ENCODE measurements at regions not wholly inside any gene's neighbourhood (a gene's known extent, or its start where the extent isn't known, plus 50 kb on each side); places are given as distances from the start of the nearest gene placed in this dataset.

GRCh38 chr4:4666693-4667621, 125.1 kb upstream of the STX18 start:
- no peaks in the 10 kb centered on the region for H4K20me1 ChIP-seq (replicated peaks; ENCODE audit: control insufficient read depth, extremely low read depth, insufficient read depth, low read length)
- dilution Hi-C loops (cut with MboI; ENCODE audit: extremely low pct_ligation_motif_present, low sequenced_read_pairs), result no loop called here
- TF ChIP-seq JUN (IDR thresholded peaks at IDR 0.05; ENCODE audit: borderline replicate concordance, insufficient read depth, insufficient read length, low read depth) (no peak), POLR2AphosphoS5 (IDR thresholded peaks at IDR 0.05; ENCODE audit: insufficient read depth, low read depth, low read length) (no peak), MAX (IDR thresholded peaks at IDR 0.05; ENCODE audit: insufficient read depth, insufficient read length) (no peak), FOS (IDR thresholded peaks at IDR 0.05; ENCODE audit: borderline replicate concordance, insufficient read depth, low read length) (no peak), POLR2A (IDR thresholded peaks at IDR 0.05; ENCODE audit: low read depth, low read length) (no peak), GATA2 (IDR thresholded peaks at IDR 0.05; ENCODE audit: insufficient read depth, insufficient read length, low read depth, low read length) (no peak), CTCF (IDR thresholded peaks at IDR 0.05; ENCODE audit: extremely low read depth in 1 of 2, insufficient read depth in 1 of 2, low read depth in 1 of 2, low read length in 2 of 2) (no peak), EZH2 (IDR thresholded peaks at IDR 0.05; ENCODE audit: borderline replicate concordance, low read depth, low read length, severe bottlenecking) (no peak), MYC (IDR thresholded peaks at IDR 0.05; ENCODE audit: low read depth, low read length) (no peak)
- no peaks in the 10 kb centered on the region for H3K9me1 ChIP-seq (replicated peaks; ENCODE audit: control insufficient read depth, extremely low read depth, insufficient read depth, low read length)
- intact Hi-C loops (cut with micrococcal nuclease), result loop anchor here (10.0 kb wide), 1 partner anchor 198 kb away; no protein-coding TSS in a partner anchor
- no peaks in the 10 kb centered on the region for H3K4me1 ChIP-seq (ENCODE audit: control insufficient read depth, extremely low read depth, insufficient read depth, low read length)
- DNase-seq (ENCODE audit: low read depth, low spot score), result no peak
- BruUV-seq (replicated peaks), result no TSS peak
- H3K27ac ChIP-seq (ENCODE audit: insufficient read depth, low read depth, low read length), result no peak overlapping the region
- H3K9me3 ChIP-seq (replicated peaks; ENCODE audit: control insufficient read depth, insufficient read depth, low read length), result no peaks in the 10 kb centered on the region
- no peaks in the 10 kb centered on the region for H3K79me2 ChIP-seq (ENCODE audit: control insufficient read depth, insufficient read depth, low read length)
- FAIRE-seq, result no peak
- H3K9ac ChIP-seq (replicated peaks; ENCODE audit: extremely low read depth, insufficient read depth, low read length), result no peak overlapping the region
- H3K36me3 ChIP-seq (ENCODE audit: control insufficient read depth in 2 of 2, extremely low read depth in 1 of 2, insufficient read depth in 2 of 2, low read length in 2 of 2), result no peaks in the 10 kb centered on the region
- POLR2A ChIA-PET, result interaction anchor here (0.7 kb wide), 1 partner anchor 385 kb away, joined by 3 read pairs; no protein-coding TSS in a partner anchor
- no peak overlapping the region for H3K4me2 ChIP-seq (ENCODE audit: insufficient read depth, low read length)
- H2AFZ ChIP-seq (ENCODE audit: low read depth, low read length), result no peak overlapping the region
- no peak overlapping the region for H3K4me3 ChIP-seq (replicated peaks in 1 of 3; ENCODE audit: insufficient read depth in 1 of 3, low read depth in 1 of 3, low read length in 3 of 3)
- peaks cover 0 to 4% of the 10 kb centered on the region in 2 experiments for H3K27me3 ChIP-seq (ENCODE audit: control insufficient read depth in 2 of 2, insufficient read depth in 2 of 2, low read length in 2 of 2)
- CTCF ChIA-PET, result interaction anchor here (2.8 kb wide), 1 partner anchor 11 kb away, joined by 11 read pairs; no protein-coding TSS in a partner anchor

Measured in endothelial cell of umbilical vein (primary cell).